ENCODE measurements at regions not wholly inside any gene's neighbourhood (a gene's known extent, or its start where the extent isn't known, plus 50 kb on each side); places are given as distances from the start of the nearest gene placed in this dataset.
"Not testable (repeated sequence)": the region's sequence is repeated elsewhere in the genome, so short reads cannot be mapped to it uniquely, and the experiment has no call there.

DNA sequence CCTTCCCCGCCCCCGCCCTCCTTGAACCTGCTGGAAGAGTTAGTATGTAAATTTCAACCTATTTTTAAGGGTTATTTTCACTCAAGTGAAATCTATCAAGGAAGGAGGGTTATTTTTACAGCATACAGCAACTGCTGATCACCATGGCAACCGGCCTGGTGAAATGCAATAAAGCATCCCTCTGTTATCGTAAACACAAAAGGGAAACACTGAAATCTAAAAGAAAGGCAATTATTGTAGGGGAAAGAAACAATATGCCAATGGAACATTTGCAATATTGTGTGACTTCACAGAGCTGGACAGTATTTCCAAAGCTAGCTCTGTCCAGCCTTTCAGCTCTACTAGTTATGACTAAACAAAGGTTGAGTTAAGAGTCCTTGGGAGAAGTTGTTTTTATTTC lies 588.3 kb upstream of the PBX1 start:
- in situ Hi-C loops (cut with HindIII; ENCODE audit: low sequenced_read_pairs) = no loop called here

DNA sequence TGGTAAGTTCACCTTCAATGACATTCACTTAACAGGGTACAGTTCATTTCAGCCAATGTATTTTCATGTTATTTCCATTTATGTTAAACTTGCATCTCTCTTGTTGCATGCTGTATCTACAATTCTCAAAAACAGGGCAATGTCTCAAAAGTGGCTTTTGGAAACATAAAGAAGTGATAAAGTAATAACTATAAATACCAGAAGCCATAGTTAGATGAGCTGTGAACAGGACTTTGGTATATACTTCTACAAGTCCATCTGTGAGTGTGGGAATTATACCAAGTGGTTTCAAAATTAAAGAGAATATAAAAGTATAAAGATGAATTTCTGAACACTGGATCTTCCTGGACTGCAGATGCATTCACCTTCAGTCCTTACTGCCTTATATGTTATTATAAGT lies 585.4 kb upstream of the PBX1 start:
- in situ Hi-C loops (cut with HindIII; ENCODE audit: low sequenced_read_pairs) = no loop called here

DNA sequence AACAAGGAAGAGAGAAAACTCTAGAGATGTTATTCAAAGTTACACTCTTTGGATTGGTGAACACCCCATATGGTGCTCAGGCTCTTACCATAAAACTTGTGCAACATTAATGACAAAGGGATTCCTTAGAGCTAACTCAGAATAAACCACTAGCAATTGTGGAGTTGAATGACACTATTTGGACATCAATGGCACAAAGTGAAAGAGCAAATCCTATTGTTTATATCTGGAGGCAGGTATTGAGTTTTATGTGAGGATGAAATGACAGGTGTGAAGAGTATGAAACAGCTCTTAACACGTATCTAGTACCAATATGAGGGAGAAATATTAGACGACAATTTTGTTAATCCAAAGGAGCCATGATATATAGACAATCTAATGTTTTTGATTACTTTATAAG lies 584.9 kb upstream of the PBX1 start:
- in situ Hi-C loops (cut with HindIII; ENCODE audit: low sequenced_read_pairs) = no loop called here

DNA sequence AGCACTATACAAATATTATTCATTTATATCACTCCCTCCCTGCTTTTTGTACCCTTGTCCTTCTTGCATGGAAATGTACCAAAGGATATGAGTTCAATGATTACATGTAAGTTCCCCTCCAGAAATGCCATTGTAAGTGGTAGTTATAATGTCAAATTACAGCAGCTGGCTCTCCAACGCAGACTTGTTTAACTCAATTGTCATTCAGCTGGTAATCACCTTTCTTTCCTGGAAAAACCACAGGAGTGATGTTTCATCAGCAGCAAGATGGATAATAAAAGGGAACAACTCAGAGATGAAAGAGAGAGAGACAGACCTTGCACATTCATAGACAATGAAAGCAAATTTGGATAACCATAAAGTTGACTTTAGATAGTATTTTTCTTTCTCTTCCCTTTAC lies 578.6 kb upstream of the PBX1 start:
- in situ Hi-C loops (cut with HindIII; ENCODE audit: low sequenced_read_pairs) = loop anchor here (5.0 kb wide), 1 partner anchor 52 kb away; no protein-coding TSS in a partner anchor

DNA sequence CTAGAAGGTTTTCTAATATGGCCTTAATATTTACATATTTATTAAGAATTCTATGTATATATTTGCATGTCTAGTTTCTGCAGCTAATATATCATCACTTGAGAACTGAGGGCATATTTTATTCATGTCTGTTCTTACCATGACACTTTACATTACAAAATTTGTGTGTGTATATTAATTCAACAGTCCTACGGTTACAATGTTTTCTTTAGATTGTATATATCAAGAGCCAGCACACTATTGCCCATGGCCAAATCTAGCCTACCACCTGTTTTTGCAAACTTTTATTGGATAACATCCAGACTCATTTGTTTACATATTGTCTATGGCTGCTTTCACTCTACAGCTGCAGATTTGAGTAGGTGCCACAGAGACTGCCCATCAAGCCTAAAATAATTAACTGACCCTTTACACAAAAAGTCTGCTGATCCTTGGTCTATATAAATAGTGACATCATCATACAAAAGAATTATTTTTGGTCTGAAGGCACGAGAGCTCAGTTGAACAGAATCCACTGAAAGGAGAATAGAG lies 577.4 kb upstream of the PBX1 start:
- in situ Hi-C loops (cut with HindIII; ENCODE audit: low sequenced_read_pairs) = loop anchor here (5.0 kb wide), 1 partner anchor 51 kb away; no protein-coding TSS in a partner anchor

DNA sequence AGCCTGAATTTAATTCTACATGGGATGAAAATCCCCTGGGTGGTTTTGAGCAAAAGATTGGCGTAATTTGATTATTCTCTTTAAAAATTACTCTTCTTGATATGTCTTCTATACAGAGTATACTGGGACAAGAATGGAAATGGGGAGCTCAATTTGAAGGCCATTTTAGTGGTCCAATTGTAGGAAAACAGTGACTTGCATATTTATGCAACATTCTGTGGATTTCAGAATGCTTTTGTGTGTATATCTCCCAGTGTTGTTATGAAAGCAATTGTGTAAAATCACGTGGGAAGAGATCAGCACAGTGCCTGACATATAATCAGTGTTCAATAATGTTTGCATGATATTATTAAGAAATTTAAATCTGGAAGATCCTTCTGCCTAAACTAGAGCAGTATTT lies 575.9 kb upstream of the PBX1 start:
- in situ Hi-C loops (cut with HindIII; ENCODE audit: low sequenced_read_pairs) = loop anchor here (5.0 kb wide), 1 partner anchor 49 kb away; no protein-coding TSS in a partner anchor

DNA sequence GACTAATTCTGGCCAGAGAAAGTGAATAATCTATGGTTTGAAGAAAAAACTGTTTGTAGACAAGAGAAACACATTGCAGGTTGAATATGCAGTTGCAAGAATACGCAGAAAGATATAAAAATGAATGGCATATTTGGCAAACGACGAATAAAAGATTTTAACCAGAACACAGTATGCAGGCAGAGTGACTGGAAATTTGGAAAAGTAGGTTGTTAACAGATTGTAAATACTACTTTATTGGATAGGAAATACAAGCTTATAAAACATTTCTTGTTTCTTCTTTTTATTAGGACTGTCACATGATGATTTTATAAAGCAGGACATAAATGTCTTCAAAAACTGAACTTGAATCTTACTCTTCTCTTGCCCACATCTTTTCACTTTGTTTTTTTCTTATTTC lies 573.3 kb upstream of the PBX1 start:
- in situ Hi-C loops (cut with HindIII; ENCODE audit: low sequenced_read_pairs) = no loop called here

DNA sequence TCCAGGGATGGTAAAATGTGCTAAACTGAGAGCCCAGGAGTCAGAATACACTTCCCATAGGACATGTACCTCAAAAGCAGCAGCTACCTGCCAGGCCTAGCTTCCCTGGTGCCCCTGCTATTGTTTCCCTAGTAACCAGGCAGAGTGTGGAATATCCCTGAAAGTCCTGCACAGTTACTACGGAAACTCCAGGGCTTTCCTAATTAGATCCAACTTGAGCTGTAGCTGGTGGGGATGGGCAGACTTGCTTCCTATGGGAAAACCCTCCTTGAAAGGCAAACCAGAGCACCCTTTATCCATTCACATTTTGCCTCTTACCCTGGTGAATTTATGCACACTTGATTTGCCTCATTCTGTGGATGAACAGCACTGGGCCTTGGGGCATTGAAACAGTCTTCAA lies 559.9 kb upstream of the PBX1 start:
- in situ Hi-C loops (cut with HindIII; ENCODE audit: low sequenced_read_pairs) = no loop called here

DNA sequence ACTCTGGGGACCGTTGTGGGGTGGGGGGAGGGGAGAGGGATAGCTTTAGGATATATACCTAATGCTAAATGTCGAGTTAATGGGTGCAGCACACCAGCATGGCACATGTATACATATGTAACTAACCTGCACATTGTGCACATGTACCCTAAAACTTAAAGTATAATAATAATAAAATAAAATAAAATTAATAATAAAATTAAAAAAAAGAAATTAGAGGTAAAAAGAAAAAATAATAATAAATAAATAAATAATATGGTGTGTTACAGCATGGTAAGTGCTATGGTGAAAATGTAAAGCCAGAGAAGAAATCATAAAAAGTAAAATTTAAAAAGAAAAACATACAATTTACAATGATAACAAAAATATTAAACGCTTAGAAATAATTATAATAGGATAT lies 552.8 kb upstream of the PBX1 start:
- in situ Hi-C loops (cut with HindIII; ENCODE audit: low sequenced_read_pairs) = not testable (repeated sequence)

DNA sequence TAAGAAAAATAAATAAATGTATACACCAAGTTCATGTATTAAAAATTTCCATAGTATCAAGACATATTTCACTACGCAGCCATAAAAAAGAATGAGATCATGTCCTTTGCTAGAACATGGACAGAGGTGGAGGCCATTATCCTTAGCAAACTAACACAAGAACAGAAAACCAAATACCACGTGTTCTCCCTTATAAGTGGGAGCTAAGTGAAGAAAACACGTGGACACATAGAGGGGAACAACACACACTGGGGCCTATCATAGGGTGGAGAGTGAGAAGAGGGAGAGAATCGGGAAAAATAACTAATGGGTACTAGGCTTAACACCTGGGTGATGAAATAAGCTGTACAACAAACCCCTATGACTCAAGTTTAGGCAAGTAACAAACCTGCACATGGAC lies 552.4 kb upstream of the PBX1 start:
- in situ Hi-C loops (cut with HindIII; ENCODE audit: low sequenced_read_pairs) = no loop called here

DNA sequence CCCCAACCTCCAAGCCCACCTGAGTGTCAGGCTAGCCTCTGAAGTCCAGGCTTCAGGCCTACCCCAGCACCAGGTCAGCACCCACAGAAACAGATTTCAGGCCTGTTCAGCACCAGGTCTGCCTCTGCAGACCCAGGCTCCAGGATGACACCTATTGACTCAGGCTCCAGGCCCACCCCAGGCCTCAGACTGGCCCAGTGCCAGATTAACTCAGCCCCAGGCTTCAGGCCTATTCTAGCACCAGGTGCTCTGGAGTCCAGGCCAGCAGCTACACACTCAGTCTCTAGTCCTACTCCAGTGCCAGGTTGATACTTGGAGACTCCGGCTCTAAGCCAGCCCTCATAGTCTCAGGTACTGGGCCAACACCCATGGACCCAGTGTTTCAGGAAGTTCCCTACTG lies 541.7 kb upstream of the PBX1 start:
- in situ Hi-C loops (cut with HindIII; ENCODE audit: low sequenced_read_pairs) = no loop called here

DNA sequence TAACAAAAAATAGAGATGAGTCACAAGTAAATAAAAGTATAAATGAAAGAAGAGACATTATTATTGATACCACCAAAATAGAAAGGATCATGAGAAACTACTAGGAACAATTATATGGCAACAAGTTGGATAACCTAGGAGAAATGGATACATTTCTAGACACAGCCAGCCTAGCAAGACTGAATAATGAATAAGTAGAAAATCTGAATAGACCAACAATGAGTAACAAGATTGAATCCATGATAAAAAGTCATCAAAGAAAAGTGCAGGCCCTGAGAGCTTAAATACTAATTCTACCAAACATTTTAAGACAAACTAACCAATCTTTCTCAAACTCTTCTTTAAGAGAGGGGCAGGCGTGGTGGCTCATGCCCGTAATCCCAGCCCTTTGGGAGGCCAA lies 538.6 kb upstream of the PBX1 start:
- in situ Hi-C loops (cut with HindIII; ENCODE audit: low sequenced_read_pairs) = no loop called here

DNA sequence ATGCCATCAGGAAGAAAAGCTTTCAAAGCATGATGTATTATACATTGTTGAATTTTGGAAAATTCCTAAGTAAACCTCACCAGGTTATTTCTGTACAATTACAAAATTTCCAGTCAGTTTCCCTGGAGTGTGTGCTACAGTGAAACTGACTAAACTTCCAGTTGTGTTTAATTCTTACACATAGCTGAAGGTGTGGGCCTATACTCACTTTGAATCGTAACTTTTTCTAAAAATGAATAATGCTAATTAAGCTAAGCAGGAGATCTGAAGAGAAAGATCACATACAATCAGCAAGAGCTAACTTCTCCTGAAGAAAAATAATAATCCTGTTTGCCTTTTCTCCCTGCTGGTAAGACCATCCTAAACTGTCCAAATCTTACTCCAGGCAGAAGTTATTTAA lies 537.2 kb upstream of the PBX1 start:
- in situ Hi-C loops (cut with HindIII; ENCODE audit: low sequenced_read_pairs) = no loop called here

DNA sequence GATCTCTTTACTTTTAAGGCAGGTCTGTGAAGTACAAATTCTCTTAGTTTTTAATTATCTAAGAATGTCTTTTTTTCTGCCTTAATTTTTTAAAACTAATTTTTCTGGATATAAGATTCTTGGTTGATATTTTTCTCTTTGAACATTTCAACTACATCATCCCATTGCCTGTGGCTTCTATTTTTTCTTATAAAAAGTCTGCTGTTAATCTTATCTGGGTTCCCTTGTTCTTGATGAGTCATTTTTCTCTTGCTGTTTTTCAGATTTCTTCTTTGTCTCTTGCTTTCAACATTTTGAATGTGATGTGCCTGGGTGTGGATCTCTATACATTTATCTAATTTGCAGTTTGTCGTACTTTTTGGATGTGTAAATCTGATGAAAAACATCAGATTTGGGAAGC lies 525.2 kb upstream of the PBX1 start:
- in situ Hi-C loops (cut with HindIII; ENCODE audit: low sequenced_read_pairs) = loop anchor here (5.0 kb wide), 1 partner anchor 51 kb away; no protein-coding TSS in a partner anchor

DNA sequence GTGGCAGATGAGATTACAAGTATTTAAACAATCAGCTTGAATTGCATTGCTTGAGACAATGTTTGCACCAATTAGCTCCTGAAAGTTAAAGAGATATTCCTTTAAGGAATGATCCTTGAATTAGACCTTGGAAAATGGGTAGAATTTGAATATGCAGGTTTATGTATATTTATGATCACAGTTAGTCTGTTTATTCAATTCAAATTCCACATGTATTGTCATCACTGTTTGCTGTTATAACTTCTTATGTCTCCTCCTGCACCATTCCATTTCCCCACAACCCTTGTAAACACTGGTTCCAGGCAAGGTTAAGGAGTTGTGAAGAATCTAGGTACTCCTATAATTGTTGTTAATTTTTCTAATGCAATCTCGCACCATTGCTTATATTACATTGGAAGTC lies 518.2 kb upstream of the PBX1 start:
- in situ Hi-C loops (cut with HindIII; ENCODE audit: low sequenced_read_pairs) = no loop called here

DNA sequence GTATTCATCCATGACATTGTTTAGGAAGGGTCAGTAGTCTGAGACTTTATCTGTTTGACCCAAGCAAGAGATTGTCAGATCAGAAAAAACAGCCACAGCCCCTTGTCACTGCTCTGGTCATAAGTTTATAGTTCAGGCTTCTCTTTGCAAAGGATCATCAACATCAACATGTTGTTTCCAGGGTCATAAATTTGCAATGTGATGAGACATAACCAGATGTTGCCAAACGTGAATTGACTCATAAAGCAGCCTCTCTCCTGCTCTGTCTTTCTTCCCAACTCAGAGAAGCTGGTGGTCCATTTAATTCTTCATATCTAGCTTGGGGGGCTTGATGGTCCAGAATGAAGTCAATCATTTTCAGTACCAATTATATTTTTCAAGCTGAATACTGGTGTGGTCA lies 507.2 kb upstream of the PBX1 start:
- in situ Hi-C loops (cut with HindIII; ENCODE audit: low sequenced_read_pairs) = no loop called here

DNA sequence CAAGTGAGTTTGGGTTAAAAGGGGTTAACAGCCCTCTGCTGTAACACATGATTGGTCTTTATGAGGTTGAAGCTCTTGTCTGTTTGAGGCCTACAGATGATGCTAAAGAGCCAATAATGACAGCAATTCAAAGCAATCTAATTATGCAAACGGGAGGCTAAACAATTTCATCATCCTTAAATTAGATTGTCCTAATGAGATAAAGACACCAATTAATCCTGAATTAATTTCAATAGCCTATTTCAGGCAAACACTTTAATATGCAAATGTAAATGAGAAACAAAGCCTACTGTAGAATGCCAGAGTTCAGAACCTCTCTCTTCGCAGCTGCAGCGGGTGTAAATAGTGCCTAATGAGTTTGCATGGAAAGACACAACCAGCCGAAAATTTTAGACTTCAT lies 504.7 kb upstream of the PBX1 start:
- in situ Hi-C loops (cut with HindIII; ENCODE audit: low sequenced_read_pairs) = no loop called here

DNA sequence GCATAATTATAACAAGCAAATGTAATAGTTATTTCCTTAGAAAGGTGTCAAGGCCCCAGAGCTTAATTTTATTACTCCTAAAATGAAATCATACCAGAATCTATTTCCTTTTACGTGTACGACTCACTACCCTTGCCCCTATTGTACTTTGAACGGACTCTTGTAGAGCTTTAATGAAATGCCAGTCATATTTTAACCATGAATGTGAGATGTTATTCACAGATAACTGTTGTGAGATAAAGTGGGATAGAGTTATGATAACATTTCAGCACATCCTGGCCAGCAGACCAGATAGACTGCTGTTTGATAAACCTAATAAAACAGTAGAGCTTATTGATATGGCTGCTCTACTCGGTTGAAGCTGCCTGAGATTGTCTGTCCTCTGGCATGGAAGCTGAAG lies 500.8 kb upstream of the PBX1 start:
- in situ Hi-C loops (cut with HindIII; ENCODE audit: low sequenced_read_pairs) = no loop called here

DNA sequence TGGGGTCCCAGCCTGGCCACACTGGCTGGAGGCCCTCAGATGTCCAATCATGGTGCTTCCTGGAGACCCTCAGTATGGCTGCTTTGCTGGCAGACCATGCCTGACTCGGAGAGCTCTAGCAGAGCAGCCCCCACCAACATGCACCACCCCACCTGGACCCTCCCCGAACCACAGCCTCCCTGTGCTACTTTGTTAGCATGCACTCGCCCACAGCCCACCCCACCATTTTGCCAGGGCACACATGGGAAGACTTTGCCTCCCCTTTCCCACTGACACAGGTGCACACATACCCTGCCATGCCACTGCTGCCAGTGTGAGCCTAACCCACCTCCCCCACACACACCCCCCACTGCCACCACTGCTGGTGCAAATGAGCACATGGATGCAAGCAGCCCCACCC lies 497.5 kb upstream of the PBX1 start:
- in situ Hi-C loops (cut with HindIII; ENCODE audit: low sequenced_read_pairs) = no loop called here

DNA sequence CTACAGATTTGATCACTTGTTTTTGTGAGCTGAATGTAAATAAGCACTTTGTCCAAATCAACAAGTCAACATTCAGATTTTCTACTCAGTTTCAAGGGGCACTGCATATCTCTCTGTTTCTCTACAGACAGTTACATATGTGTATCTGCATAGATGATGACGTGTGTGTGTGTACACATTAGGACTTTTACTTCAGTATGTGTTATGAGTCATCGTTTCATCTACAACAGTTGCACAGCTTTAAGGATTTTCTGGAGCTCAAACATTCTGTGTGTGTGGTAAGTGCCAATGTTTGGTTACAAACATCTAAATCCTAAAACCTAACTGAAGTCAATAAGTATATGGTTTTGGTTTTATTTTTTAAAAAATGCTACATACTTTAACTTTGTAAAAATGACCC lies 494.5 kb upstream of the PBX1 start:
- in situ Hi-C loops (cut with HindIII; ENCODE audit: low sequenced_read_pairs) = no loop called here

DNA sequence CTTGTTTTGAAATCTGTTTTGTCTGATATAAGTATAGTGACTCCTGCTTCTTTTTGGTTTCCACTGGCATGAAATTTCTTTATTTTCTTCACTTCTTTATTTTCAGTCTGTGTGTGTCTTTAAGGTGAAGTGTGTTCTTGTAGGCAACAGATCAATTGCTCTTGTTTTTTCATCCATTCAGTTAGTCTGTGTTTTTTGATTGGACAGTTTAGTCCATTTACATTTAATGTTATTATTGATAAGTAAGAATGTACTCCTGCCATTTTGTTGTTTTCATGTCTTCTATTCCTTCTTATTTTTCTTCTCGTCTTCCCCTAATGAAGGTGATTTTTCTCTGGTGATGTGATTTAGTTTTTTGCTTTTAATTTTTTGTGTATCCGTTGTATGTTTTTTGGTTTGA lies 487.7 kb upstream of the PBX1 start:
- in situ Hi-C loops (cut with HindIII; ENCODE audit: low sequenced_read_pairs) = no loop called here

DNA sequence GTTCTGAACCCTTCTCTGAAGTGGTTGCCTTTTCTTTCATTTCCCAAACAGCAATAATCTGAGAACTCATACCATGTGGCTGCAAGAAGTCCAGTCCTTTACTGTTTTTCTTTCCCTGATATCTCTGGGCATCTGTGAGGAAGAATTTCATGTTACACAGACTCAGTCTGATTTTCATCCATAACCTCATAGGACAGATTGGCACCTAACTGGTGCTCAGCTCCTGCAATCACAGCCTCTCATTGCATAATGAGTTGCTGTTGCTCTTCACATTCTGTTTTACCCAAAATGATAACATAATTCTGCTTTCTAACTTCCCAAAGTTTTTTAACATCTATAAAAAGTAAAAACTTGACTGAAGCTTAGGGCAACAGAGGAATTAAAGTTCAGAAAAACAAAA lies 472.2 kb upstream of the PBX1 start:
- in situ Hi-C loops (cut with HindIII; ENCODE audit: low sequenced_read_pairs) = no loop called here

DNA sequence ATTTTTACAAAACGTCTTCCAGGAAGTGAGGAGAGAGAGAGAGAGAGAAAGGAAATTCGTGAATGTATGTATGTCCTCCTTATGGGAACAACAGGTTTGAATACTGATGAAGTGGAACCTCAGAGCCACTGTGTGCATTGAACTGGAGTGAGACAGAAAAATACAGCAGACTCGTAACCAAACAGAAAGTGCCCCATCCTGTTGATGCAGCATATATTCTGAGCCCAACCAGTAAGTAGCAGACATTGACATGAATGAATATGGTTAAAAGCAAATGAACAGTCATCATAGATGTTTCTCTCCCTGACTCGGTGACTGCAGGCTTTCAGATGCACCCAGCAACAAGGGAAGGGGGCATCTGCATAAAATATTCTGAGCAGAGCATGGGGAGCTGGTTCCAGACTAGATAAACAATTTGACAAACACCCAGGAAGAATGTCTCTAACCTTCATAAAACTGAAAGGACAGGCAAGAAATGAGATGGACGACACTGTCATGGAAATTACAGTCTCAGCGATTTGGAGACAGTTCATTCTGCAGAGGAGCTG lies 471.0 kb upstream of the PBX1 start:
- in situ Hi-C loops (cut with HindIII; ENCODE audit: low sequenced_read_pairs) = no loop called here
